Natural killer cell (primary cell): ENCODE measurements at regions not wholly inside any gene's neighbourhood (a gene's known extent, or its start where the extent isn't known, plus 50 kb on each side); places are given as distances from the start of the nearest gene placed in this dataset.

ENCODE experiments used
- ATAC-seq, 3 donors: fragments of 150-1000 bp in 2 of 3; fragments of 200-7000 bp in 1 of 3; cut with Tn5 transposase; 1 replicate in 1 of 3; 2 replicates in 2 of 3; pipeline ENCODE4 v1.10.0; 2021; ENCODE audit warnings: mild to moderate bottlenecking in 2 of 3, moderate library complexity in 2 of 3
- DNase-seq, 2 donors: peaks; one replicate each; pipeline versions ENCODE4 v3.0.0 to v3.0.0-alpha.2; 2013 to 2021; ENCODE audit warnings: mixed read lengths in 1 of 2
- H3K27ac ChIP-seq: one replicate; pipeline ENCODE4 v1.5.1; 2013; ENCODE audit warnings: mild to moderate bottlenecking, low read length
- H3K27me3 ChIP-seq: one replicate; pipeline ENCODE4 v1.6.1; 2013; ENCODE audit warnings: low read length; ENCODE audit not compliant: control insufficient read depth, insufficient read depth
- H3K36me3 ChIP-seq: one replicate; pipeline ENCODE4 v1.6.1; 2013; ENCODE audit warnings: low read length; ENCODE audit not compliant: control insufficient read depth, insufficient read depth
- H3K4me1 ChIP-seq: one replicate; pipeline ENCODE4 v1.6.1; 2013; ENCODE audit warnings: low read length; ENCODE audit not compliant: control insufficient read depth, insufficient read depth
- H3K4me3 ChIP-seq: one replicate; pipeline ENCODE4 v1.5.1; 2013; ENCODE audit warnings: low read length
- H3K9me3 ChIP-seq: one replicate; pipeline ENCODE4 v1.6.1; 2013; ENCODE audit warnings: low read length; ENCODE audit not compliant: control insufficient read depth, insufficient read depth
- H3K27ac Mint-ChIP-seq, 2 donors: one replicate each; pipeline ENCODE4 v1.8.0; 2022; ENCODE audit warnings: mild to moderate bottlenecking in 2 of 2, mixed read lengths in 2 of 2, moderate library complexity in 1 of 2
- H3K27me3 Mint-ChIP-seq, 2 donors: one replicate each; pipeline ENCODE4 v1.8.0; 2022; ENCODE audit warnings: low read depth in 2 of 2, mixed read lengths in 2 of 2
- H3K36me3 Mint-ChIP-seq: one replicate; pipeline ENCODE4 v1.8.0; 2022; ENCODE audit warnings: mixed read lengths
- H3K4me1 Mint-ChIP-seq, 2 donors: one replicate each; pipeline ENCODE4 v1.8.0; 2022; ENCODE audit warnings: mixed read lengths in 2 of 2
- H3K4me3 Mint-ChIP-seq: one replicate; pipeline ENCODE4 v1.8.0; 2022; ENCODE audit warnings: mild to moderate bottlenecking, moderate library complexity, mixed read lengths
- H3K9me3 Mint-ChIP-seq, 2 donors: one replicate each; pipeline ENCODE4 v1.8.0; 2022; ENCODE audit warnings: mixed read lengths in 2 of 2
- WGBS: methylation state at CpG from one replicate; pipeline ENCODE4 v1.1.7; 2013; ENCODE audit warnings: missing lambda C conversion rate; ENCODE audit not compliant: insufficient coverage; 5-methylcytosine and 5-hydroxymethylcytosine counted together
- intact Hi-C: fragments of 100-400 bp; cut with micrococcal nuclease; formaldehyde crosslinking; loops from one replicate; pipeline ENCODE4 v1.14.2; 2022
- TF ChIP-seq, protein P1 (sequence below): fragments of 200-600 bp; IDR thresholded peaks from one replicate; pipeline ENCODE4 v1.8.0; 2022; ENCODE audit warnings: antibody characterized with exemption

DNA sequence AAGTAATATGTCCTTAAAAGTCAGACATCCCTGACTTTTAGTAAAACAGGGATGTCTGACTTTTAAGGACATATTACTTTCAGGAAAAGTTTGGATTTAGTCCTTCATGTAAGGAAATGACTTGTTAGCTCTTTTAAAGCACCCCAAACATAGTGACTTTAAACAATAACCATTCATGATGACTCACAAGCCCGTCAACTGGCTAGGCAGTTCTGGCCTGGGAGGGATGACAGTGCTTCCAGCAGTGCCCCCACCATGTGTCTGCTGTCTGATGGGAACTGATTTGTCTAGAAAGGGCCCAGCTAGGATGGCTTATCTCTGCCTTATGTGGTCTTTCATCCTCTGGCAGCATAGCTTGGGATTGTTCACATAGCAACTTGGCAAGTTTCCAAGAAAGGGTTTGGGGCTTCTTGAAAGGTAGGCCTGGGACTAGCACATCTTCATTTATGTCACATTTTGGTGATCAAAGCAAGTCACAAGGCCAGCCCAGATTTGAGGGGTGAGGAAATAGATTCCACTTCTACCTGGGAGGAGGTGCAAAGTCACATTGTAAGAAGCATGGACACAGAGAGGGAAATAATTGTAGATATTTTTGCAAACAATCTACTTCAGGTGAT, 143.5 kb downstream of the C1orf94 start:
- WGBS, result 85% methylated on average over 1 of the region's 1 CpG

DNA sequence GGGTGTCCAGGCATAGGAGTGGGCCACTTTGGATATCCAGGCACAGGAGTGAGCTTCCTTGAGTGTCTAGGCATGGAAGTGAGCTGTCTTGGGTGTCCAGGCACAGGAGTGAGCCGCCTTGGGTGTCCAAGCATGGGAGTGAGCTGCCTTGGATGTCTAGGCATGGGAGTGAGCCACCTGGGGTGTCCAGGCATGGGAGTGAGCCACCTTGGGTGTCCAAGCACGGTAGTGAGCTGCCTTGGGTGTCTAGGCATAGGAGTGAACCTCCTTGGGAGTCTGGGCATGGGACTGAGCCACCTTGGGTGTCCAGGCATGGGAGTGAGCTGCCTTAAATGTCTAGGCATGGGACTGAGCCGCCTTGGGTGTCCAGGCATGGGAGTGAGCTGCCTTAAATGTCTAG, 146.3 kb downstream of the C1orf94 start:
- Mint-ChIP-seq H3K4me1 (no peaks in the 10 kb centered on the region), H3K36me3 (no peaks in the 10 kb centered on the region), H3K4me3 (no peak overlapping the region), H3K27me3 (peaks cover 7% of the 10 kb centered on the region in 2 donors), H3K9me3 (peaks cover 0 to 2% of the 10 kb centered on the region in 2 donors), H3K27ac (no peak overlapping the region)
- TF ChIP-seq, protein P1, sequence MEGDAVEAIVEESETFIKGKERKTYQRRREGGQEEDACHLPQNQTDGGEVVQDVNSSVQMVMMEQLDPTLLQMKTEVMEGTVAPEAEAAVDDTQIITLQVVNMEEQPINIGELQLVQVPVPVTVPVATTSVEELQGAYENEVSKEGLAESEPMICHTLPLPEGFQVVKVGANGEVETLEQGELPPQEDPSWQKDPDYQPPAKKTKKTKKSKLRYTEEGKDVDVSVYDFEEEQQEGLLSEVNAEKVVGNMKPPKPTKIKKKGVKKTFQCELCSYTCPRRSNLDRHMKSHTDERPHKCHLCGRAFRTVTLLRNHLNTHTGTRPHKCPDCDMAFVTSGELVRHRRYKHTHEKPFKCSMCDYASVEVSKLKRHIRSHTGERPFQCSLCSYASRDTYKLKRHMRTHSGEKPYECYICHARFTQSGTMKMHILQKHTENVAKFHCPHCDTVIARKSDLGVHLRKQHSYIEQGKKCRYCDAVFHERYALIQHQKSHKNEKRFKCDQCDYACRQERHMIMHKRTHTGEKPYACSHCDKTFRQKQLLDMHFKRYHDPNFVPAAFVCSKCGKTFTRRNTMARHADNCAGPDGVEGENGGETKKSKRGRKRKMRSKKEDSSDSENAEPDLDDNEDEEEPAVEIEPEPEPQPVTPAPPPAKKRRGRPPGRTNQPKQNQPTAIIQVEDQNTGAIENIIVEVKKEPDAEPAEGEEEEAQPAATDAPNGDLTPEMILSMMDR, result no peak
- 71% methylated on average over 3 of the region's 3 CpGs for WGBS
- Histone ChIP-seq H3K27ac (no peak overlapping the region), H3K27me3 (no peaks in the 10 kb centered on the region), H3K9me3 (no peaks in the 10 kb centered on the region), H3K4me3 (no peak overlapping the region), H3K36me3 (no peaks in the 10 kb centered on the region), H3K4me1 (no peaks in the 10 kb centered on the region)
- intact Hi-C loops, result no loop called here
- no peak for DNase-seq
- no peak for ATAC-seq

More for the DNA sequence above, 143.5 kb downstream of the C1orf94 start:
- Histone ChIP-seq H3K27me3 (no peaks in the 10 kb centered on the region), H3K4me3 (no peak overlapping the region), H3K36me3 (no peaks in the 10 kb centered on the region), H3K27ac (no peak overlapping the region), H3K9me3 (peaks cover 7% of the 10 kb centered on the region), H3K4me1 (no peaks in the 10 kb centered on the region)
- no peak for DNase-seq
- H3K27ac Mint-ChIP-seq, result no peak overlapping the region
- H3K36me3 Mint-ChIP-seq, result no peaks in the 10 kb centered on the region
- H3K9me3 Mint-ChIP-seq, result peaks cover 0 to 2% of the 10 kb centered on the region in 2 donors
- no peak overlapping the region for H3K4me3 Mint-ChIP-seq
- no peaks in the 10 kb centered on the region for H3K4me1 Mint-ChIP-seq
- H3K27me3 Mint-ChIP-seq, result peaks cover 4 to 7% of the 10 kb centered on the region in 2 donors
- ATAC-seq, result no peak
- intact Hi-C loops, result no loop called here
- TF ChIP-seq, protein P1, result no peak

DNA sequence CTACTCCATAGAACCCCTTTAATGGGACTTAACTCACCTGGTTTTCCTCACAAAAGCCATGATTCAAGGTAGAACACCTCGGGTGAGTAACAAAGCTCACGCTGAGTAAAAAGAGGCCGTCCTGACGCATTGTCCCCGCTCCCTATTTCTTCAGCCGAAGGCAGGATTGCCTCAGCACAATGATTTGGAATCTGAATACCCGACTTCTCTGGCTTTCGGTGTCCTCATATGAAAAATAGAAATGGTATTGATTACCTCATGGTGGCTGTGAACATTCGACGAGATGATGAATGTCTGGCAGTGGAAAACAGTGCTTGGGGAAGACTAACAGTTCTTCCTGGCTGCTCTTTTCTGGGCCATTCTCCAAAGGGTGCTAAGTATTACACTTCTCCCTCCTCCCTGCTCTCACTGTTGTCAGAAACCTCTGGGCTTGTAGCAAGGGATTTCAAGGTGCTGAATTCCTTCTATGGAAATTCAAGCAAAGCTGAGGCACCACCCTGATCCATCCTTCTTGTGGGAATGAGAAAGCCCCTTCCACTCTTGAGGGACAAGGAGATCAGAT, 148.3 kb downstream of the C1orf94 start:
- H3K36me3 Mint-ChIP-seq, result no peaks in the 10 kb centered on the region
- H3K27me3 Mint-ChIP-seq, result peaks cover 0 to 7% of the 10 kb centered on the region in 2 donors
- intact Hi-C loops, result no loop called here
- DNase-seq (no peak), ATAC-seq (no peak)
- no peaks in the 10 kb centered on the region for H3K4me1 Mint-ChIP-seq
- no peak overlapping the region for H3K4me3 Mint-ChIP-seq
- no peaks in the 10 kb centered on the region for H3K9me3 Mint-ChIP-seq
- Histone ChIP-seq H3K9me3 (no peaks in the 10 kb centered on the region), H3K36me3 (no peaks in the 10 kb centered on the region), H3K27ac (no peak overlapping the region), H3K4me3 (no peak overlapping the region), H3K27me3 (no peaks in the 10 kb centered on the region), H3K4me1 (no peaks in the 10 kb centered on the region)
- WGBS, result 75% methylated on average over 10 of the region's 10 CpGs
- TF ChIP-seq, protein P1, result no peak
- no peak overlapping the region for H3K27ac Mint-ChIP-seq
